Lower leg skin (tissue), 3 donors: ENCODE measurements at regions not wholly inside any gene's neighbourhood (a gene's known extent, or its start where the extent isn't known, plus 50 kb on each side); places are given as distances from the start of the nearest gene placed in this dataset.
"Not testable (repeated sequence)": the region's sequence is repeated elsewhere in the genome, so short reads cannot be mapped to it uniquely, and the experiment has no call there.

ENCODE experiments used
- POLR2A ChIP-seq, 2 donors: fragments of 450-650 bp; IDR thresholded peaks; one replicate each; pipeline ENCODE4 v1.6.1; 2016 to 2017; ENCODE audit warnings: antibody characterized with exemption in 2 of 2, mild to moderate bottlenecking in 1 of 2, moderate library complexity in 1 of 2
- TF ChIP-seq, protein P1 (sequence below), 3 donors: fragments of 450-650 bp; IDR thresholded peaks; one replicate each; pipeline ENCODE4 v1.5.1; 2016; ENCODE audit warnings: antibody characterized with exemption in 3 of 3, mild to moderate bottlenecking in 3 of 3, moderate library complexity in 2 of 3

DNA sequence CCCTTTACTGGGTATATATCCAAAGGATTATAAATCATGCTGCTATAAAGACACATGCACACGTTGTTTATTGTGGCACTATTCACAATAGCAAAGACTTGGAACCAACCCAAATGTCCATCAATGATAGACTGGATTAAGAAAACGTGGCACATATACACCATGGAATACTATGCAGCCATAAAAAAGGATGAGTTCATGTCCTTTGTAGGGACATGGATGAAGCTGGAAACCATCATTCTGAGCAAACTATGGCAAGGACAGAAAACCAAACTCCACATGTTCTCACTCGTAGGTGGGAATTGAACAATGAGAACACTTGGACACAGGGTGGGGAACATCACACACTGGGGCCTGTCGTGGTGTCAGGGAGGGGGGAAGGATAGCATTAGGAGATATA, 59.2 kb downstream of the CXorf49B start:
- not testable (repeated sequence) for TF ChIP-seq POLR2A (IDR thresholded peaks at IDR 0.05)
- TF ChIP-seq, protein P1, sequence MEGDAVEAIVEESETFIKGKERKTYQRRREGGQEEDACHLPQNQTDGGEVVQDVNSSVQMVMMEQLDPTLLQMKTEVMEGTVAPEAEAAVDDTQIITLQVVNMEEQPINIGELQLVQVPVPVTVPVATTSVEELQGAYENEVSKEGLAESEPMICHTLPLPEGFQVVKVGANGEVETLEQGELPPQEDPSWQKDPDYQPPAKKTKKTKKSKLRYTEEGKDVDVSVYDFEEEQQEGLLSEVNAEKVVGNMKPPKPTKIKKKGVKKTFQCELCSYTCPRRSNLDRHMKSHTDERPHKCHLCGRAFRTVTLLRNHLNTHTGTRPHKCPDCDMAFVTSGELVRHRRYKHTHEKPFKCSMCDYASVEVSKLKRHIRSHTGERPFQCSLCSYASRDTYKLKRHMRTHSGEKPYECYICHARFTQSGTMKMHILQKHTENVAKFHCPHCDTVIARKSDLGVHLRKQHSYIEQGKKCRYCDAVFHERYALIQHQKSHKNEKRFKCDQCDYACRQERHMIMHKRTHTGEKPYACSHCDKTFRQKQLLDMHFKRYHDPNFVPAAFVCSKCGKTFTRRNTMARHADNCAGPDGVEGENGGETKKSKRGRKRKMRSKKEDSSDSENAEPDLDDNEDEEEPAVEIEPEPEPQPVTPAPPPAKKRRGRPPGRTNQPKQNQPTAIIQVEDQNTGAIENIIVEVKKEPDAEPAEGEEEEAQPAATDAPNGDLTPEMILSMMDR (IDR thresholded peaks at IDR 0.05): not testable (repeated sequence)
